B cell (primary cell): ENCODE measurements at regions not wholly inside any gene's neighbourhood (a gene's known extent, or its start where the extent isn't known, plus 50 kb on each side); places are given as distances from the start of the nearest gene placed in this dataset.

Experiments used
- ATAC-seq: fragments of 200-7000 bp; cut with Tn5 transposase; one replicate; pipeline ENCODE4 v1.10.0; 2021; ENCODE audit warnings: low read depth, mild to moderate bottlenecking, moderate number of reproducible peaks, moderate library complexity
- CTCF ChIA-PET: fragments of 350-600 bp; sonication (Branson Sonifier 250); formaldehyde crosslinking; loops from one replicate; lab custom pipeline; 2021; ENCODE audit warnings: antibody characterized with exemption, inconsistent platforms; lab: Charles Lee
- POLR2A ChIA-PET: fragments of 350-600 bp; sonication (Branson Sonifier 250); formaldehyde crosslinking; loops from one replicate; lab custom pipeline; 2021; ENCODE audit warnings: antibody characterized with exemption; lab: Charles Lee
- DNase-seq: peaks from one replicate; pipeline ENCODE4 v3.0.0; 2013
- H2AFZ ChIP-seq: 2 replicates; pipeline ENCODE4 v1.6.1; 2012; ENCODE audit warnings: mild to moderate bottlenecking, low read depth, low read length; ENCODE audit not compliant: insufficient read depth, poor library complexity, severe bottlenecking
- H3K27ac ChIP-seq, 2 donors: 1 replicate in 1 of 2; 2 replicates in 1 of 2; pipeline ENCODE4 v1.5.1; 2012 to 2013; ENCODE audit warnings: low read length in 2 of 2, mild to moderate bottlenecking in 2 of 2, moderate library complexity in 1 of 2
- H3K27me3 ChIP-seq, 4 experiments: fragments of 200-600 bp in 1 of 4; sonication (generic) in 1 of 4; replicated peaks in 1 of 4; 1 replicate in 2 of 4; 2 replicates in 2 of 4; pipeline versions ENCODE4 v1.6.1 to v1.7.0; 2013 to 2016; ENCODE audit warnings: low read length in 3 of 4, mild to moderate bottlenecking in 2 of 4, mixed read lengths in 1 of 4, moderate library complexity in 1 of 4; ENCODE audit not compliant: insufficient read depth in 4 of 4, control insufficient read depth in 3 of 4; ENCODE audit errors: control extremely low read depth in 1 of 4
- H3K36me3 ChIP-seq, 2 experiments: replicated peaks in 1 of 2; 1 replicate in 1 of 2; 2 replicates in 1 of 2; pipeline versions ENCODE4 v1.6.1 to v1.7.1; 2013; ENCODE audit warnings: low read length in 1 of 2; ENCODE audit not compliant: insufficient read depth in 2 of 2, control insufficient read depth in 1 of 2; ENCODE audit errors: control extremely low read depth in 1 of 2, extremely low read depth in 1 of 2
- H3K4me1 ChIP-seq, 2 donors: fragments of 200-600 bp in 1 of 2; sonication (generic) in 1 of 2; 1 replicate in 1 of 2; 2 replicates in 1 of 2; pipeline versions ENCODE4 v1.5.1 to v1.6.1; 2013 to 2017; ENCODE audit warnings: low read length in 2 of 2; ENCODE audit not compliant: control insufficient read depth in 2 of 2, insufficient read depth in 2 of 2
- H3K4me2 ChIP-seq: replicated peaks from 2 replicates; pipeline ENCODE3; 2012; ENCODE audit warnings: mild to moderate bottlenecking, low read depth, low read length; ENCODE audit not compliant: poor library complexity, severe bottlenecking
- H3K4me3 ChIP-seq, 5 experiments: fragments of 200-600 bp in 1 of 5; sonication (generic) in 1 of 5; 1 replicate in 3 of 5; 2 replicates in 2 of 5; pipeline versions ENCODE4 v1.5.1 to v1.7.0; 2011 to 2016; ENCODE audit warnings: low read length in 4 of 5, mild to moderate bottlenecking in 4 of 5, low read depth in 2 of 5, control low read depth in 1 of 5, moderate library complexity in 1 of 5; ENCODE audit not compliant: insufficient read depth in 1 of 5; ENCODE audit errors: control extremely low read depth in 1 of 5, extremely low read depth in 1 of 5
- H3K79me2 ChIP-seq: fragments of 200-600 bp; sonication (generic); one replicate; pipeline ENCODE4 v1.6.0; 2016; ENCODE audit warnings: low read length; ENCODE audit not compliant: control insufficient read depth, insufficient read depth
- H3K9ac ChIP-seq: fragments of 200-600 bp; sonication (generic); 2 replicates; pipeline ENCODE4 v1.6.1; 2017; ENCODE audit warnings: mild to moderate bottlenecking, low read length, moderate library complexity
- H3K9me3 ChIP-seq, 3 donors: one replicate each; pipeline versions ENCODE4 v1.6.1 to v1.7.1; 2013; ENCODE audit warnings: low read length in 2 of 3; ENCODE audit not compliant: control insufficient read depth in 2 of 3, insufficient read depth in 1 of 3; ENCODE audit errors: control extremely low read depth in 1 of 3
- H4K20me1 ChIP-seq: 2 replicates; pipeline ENCODE4 v1.6.0; 2012; ENCODE audit warnings: mild to moderate bottlenecking, low read length; ENCODE audit not compliant: insufficient read depth, control insufficient read depth, poor library complexity, severe bottlenecking
- H3K27ac Mint-ChIP-seq: one replicate; pipeline ENCODE4 v1.8.0; 2021; ENCODE audit warnings: mixed read lengths
- H3K27me3 Mint-ChIP-seq: one replicate; pipeline ENCODE4 v1.8.0; 2021; ENCODE audit warnings: mixed read lengths
- H3K4me1 Mint-ChIP-seq: one replicate; pipeline ENCODE4 v1.8.0; 2021; ENCODE audit warnings: mixed read lengths
- H3K4me3 Mint-ChIP-seq: one replicate; pipeline ENCODE4 v1.8.0; 2021; ENCODE audit warnings: mixed read lengths
- H3K9me3 Mint-ChIP-seq: one replicate; pipeline ENCODE4 v1.8.0; 2022; ENCODE audit warnings: mixed read lengths; ENCODE audit not compliant: insufficient read depth
- CTCF ChIP-seq: fragments of 200-600 bp; IDR thresholded peaks from one replicate; pipeline ENCODE4 v1.8.0; 2022; ENCODE audit warnings: antibody characterized with exemption, mild to moderate bottlenecking
- EZH2 ChIP-seq: IDR thresholded peaks from 2 replicates; pipeline ENCODE4 v1.6.1; 2012; ENCODE audit warnings: borderline replicate concordance, low read depth, mild to moderate bottlenecking, moderate library complexity, low read length; ENCODE audit not compliant: insufficient read depth, poor library complexity, severe bottlenecking
- WGBS: methylation state at CpG from one replicate; pipeline ENCODE4 v1.1.5; 2013; ENCODE audit warnings: missing lambda C conversion rate; ENCODE audit not compliant: insufficient coverage; 5-methylcytosine and 5-hydroxymethylcytosine counted together
- intact Hi-C: fragments of 100-400 bp; cut with micrococcal nuclease; formaldehyde crosslinking; loops from one replicate; pipeline ENCODE4 v1.10.0; 2022

DNA sequence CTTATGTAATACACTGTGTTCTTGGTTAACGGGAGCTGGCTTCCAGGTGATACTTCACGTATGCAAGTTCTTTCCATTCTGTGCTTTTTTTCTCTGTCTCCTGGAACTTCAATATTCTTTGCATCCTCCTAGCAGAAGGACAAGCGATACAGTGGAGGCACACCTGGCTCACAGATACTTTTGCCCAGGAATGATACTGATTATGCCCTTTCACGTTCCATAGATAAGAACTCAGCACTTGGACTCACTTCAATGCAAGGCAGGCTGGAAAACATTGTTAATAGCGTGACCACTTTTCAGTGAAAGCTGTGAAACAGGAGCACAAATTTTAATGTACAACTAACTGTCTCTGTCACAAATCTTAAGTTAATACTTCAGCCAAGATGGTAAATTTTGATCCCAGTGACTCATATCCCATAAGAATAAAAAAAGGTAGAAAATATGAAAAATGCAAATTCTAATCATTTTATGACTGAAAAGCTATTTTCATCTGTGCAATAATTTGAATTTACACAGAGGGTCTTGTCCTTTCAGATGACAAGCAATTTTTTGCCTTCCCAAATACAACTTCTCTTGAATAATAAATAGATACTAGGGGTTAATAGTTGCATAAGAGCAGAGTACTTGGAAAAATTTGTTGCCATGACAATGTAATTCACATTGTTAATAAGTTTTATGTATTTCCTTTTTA is 919.0 kb downstream of the GALC start:
- no peaks in the 10 kb centered on the region for H3K27me3 Mint-ChIP-seq

GRCh38 chr14:87067591-87067990 is 925.4 kb downstream of the GALC start:
- Mint-ChIP-seq H3K9me3 (peaks cover 4% of the 10 kb centered on the region), H3K4me3 (no peak overlapping the region), H3K27me3 (no peaks in the 10 kb centered on the region), H3K4me1 (no peaks in the 10 kb centered on the region), H3K27ac (no peak overlapping the region)
- no peak overlapping the region for H3K27ac ChIP-seq
- no peaks in the 10 kb centered on the region for H3K27me3 ChIP-seq
- ChIA-PET CTCF (no interaction called here), POLR2A (no interaction called here)
- no peak for TF ChIP-seq CTCF
- TF ChIP-seq EZH2: no peak
- H3K4me2 ChIP-seq: no peak overlapping the region
- peaks cover 0 to 3% (median 0%) of the 10 kb centered on the region in 3 donors for H3K9me3 ChIP-seq
- intact Hi-C loops: no loop called here
- DNase-seq (no peak), ATAC-seq (no peak)
- no peak overlapping the region for H2AFZ ChIP-seq
- H3K79me2 ChIP-seq: no peaks in the 10 kb centered on the region
- H3K9ac ChIP-seq: no peak overlapping the region
- H3K4me1 ChIP-seq: no peaks in the 10 kb centered on the region
- H3K36me3 ChIP-seq: no peaks in the 10 kb centered on the region
- no peak overlapping the region for H3K4me3 ChIP-seq
- no peaks in the 10 kb centered on the region for H4K20me1 ChIP-seq
- 97% methylated on average over 9 of the region's 11 CpGs for WGBS

More for the DNA sequence above, 919.0 kb downstream of the GALC start:
- no peaks in the 10 kb centered on the region for H3K27me3 ChIP-seq
- TF ChIP-seq CTCF (no peak), EZH2 (no peak)
- Mint-ChIP-seq H3K4me1 (no peaks in the 10 kb centered on the region), H3K4me3 (no peak overlapping the region), H3K27ac (no peak overlapping the region), H3K9me3 (peaks cover 6% of the 10 kb centered on the region)
- POLR2A ChIA-PET: no interaction called here
- no peaks in the 10 kb centered on the region for H3K36me3 ChIP-seq
- H3K4me3 ChIP-seq: no peak overlapping the region
- peaks cover 0 to 3% (median 2%) of the 10 kb centered on the region in 3 donors for H3K9me3 ChIP-seq
- no peak overlapping the region for H3K27ac ChIP-seq
- WGBS: 92% methylated on average over 5 of the region's 5 CpGs
- no peaks in the 10 kb centered on the region for H4K20me1 ChIP-seq
- intact Hi-C loops: no loop called here
- H3K9ac ChIP-seq: no peak overlapping the region
- H3K4me1 ChIP-seq: no peaks in the 10 kb centered on the region
- CTCF ChIA-PET: no interaction called here
- no peak overlapping the region for H2AFZ ChIP-seq
- DNase-seq: no peak
- H3K4me2 ChIP-seq: no peak overlapping the region
- no peaks in the 10 kb centered on the region for H3K79me2 ChIP-seq
- no peak for ATAC-seq
